Neural progenitor cell (in vitro differentiated cells): ENCODE measurements at regions not wholly inside any gene's neighbourhood (a gene's known extent, or its start where the extent isn't known, plus 50 kb on each side); places are given as distances from the start of the nearest gene placed in this dataset.

Source experiments
- DNase-seq: peaks from one replicate; pipeline ENCODE4 v3.0.0-alpha.2; 2016; ENCODE audit warnings: low spot score
- H2AFZ ChIP-seq: fragments of 200-600 bp; sonication (generic); replicated peaks from 2 replicates; pipeline ENCODE4 v1.6.1; 2016; ENCODE audit warnings: antibody characterized with exemption
- H3F3A ChIP-seq: fragments of 200-600 bp; sonication (generic); 2 replicates; pipeline ENCODE4 v1.6.1; 2016; ENCODE audit warnings: antibody characterized with exemption, low read depth
- H3K27ac ChIP-seq: fragments of 200-600 bp; sonication (generic); 2 replicates; pipeline ENCODE4 v1.5.1; 2016; ENCODE audit warnings: mild to moderate bottlenecking
- H3K27me3 ChIP-seq: fragments of 200-600 bp; sonication (generic); 2 replicates; pipeline ENCODE4 v1.6.1; 2016; ENCODE audit warnings: mild to moderate bottlenecking, moderate library complexity
- H3K36me3 ChIP-seq: fragments of 200-600 bp; sonication (generic); 2 replicates; pipeline ENCODE4 v1.5.1; 2016
- H3K4me1 ChIP-seq: fragments of 200-600 bp; sonication (generic); 2 replicates; pipeline ENCODE4 v1.6.1; 2016; ENCODE audit warnings: mixed run types
- H3K4me2 ChIP-seq: fragments of 200-600 bp; sonication (generic); 2 replicates; pipeline ENCODE4 v1.6.1; 2016
- H3K4me3 ChIP-seq: fragments of 200-600 bp; sonication (generic); 2 replicates; pipeline ENCODE4 v1.5.1; 2016
- H3K79me2 ChIP-seq: fragments of 200-600 bp; sonication (generic); 2 replicates; pipeline ENCODE4 v1.6.1; 2016; ENCODE audit warnings: low read depth
- H3K9ac ChIP-seq: fragments of 200-600 bp; sonication (generic); 2 replicates; pipeline ENCODE4 v1.6.1; 2016
- H3K9me3 ChIP-seq: fragments of 200-600 bp; sonication (generic); 2 replicates; pipeline ENCODE4 v1.5.1; 2016; ENCODE audit warnings: low read depth
- H4K20me1 ChIP-seq: fragments of 200-600 bp; sonication (generic); 2 replicates; pipeline ENCODE4 v1.6.1; 2016; ENCODE audit warnings: low read depth
- H3K27ac Mint-ChIP-seq: 3 replicates; pipeline ENCODE4 v1.8.0; 2021; ENCODE audit warnings: mixed read lengths
- H3K27me3 Mint-ChIP-seq: 2 replicates; pipeline ENCODE4 v1.8.0; 2022; ENCODE audit warnings: low read depth, mild to moderate bottlenecking, inconsistent platforms, moderate library complexity, mixed read lengths; ENCODE audit not compliant: insufficient read depth
- H3K36me3 Mint-ChIP-seq: 3 replicates; pipeline ENCODE4 v1.8.0; 2021; ENCODE audit warnings: mixed read lengths
- H3K4me1 Mint-ChIP-seq: 3 replicates; pipeline ENCODE4 v1.8.0; 2021; ENCODE audit warnings: mixed read lengths
- H3K4me3 Mint-ChIP-seq: 3 replicates; pipeline ENCODE4 v1.8.0; 2021; ENCODE audit warnings: mild to moderate bottlenecking, moderate library complexity, mixed read lengths
- H3K9me3 Mint-ChIP-seq: 3 replicates; pipeline ENCODE4 v1.8.0; 2020; ENCODE audit warnings: mixed read lengths
- EZH2 ChIP-seq: fragments of 200-600 bp; sonication (generic); IDR thresholded peaks from 2 replicates; pipeline ENCODE4 v1.6.1; 2017; ENCODE audit warnings: antibody characterized with exemption, mild to moderate bottlenecking, moderate library complexity
- EZH2phosphoT487 ChIP-seq: fragments of 200-600 bp; sonication (generic); IDR thresholded peaks from 2 replicates; pipeline ENCODE4 v1.6.1; 2017; ENCODE audit warnings: antibody characterized with exemption
- TF ChIP-seq, protein P1 (sequence below): fragments of 200-600 bp; sonication (generic); IDR thresholded peaks from 2 replicates; pipeline ENCODE4 v1.5.1; 2017; ENCODE audit warnings: antibody characterized with exemption, mild to moderate bottlenecking

DNA sequence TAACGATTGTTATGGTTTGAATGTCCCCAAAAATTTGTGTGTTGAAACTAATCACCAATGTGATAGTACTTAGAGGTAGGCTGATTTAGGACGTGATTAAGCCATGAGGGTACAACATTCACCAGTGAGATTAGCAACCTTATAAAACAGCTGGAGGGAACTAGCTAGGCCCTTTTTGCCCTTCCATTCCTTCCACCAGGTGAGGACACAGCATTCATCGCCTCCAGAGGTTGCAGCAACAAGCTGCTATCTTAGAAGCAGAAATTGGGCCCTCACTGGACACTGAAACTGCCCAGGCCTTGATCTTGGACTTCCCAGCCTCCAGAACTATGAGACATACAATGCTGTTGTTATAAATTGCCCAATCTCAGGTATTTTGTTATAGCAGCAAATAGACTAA lies 340.7 kb upstream of the JARID2 start:
- H3K27me3 Mint-ChIP-seq = peaks cover 2% of the 10 kb centered on the region
- Histone ChIP-seq H3K9me3 (no peaks in the 10 kb centered on the region), H4K20me1 (no peaks in the 10 kb centered on the region), H3F3A (no peaks in the 10 kb centered on the region), H3K4me2 (no peak overlapping the region), H3K4me1 (no peaks in the 10 kb centered on the region), H3K9ac (no peak overlapping the region), H3K27me3 (no peaks in the 10 kb centered on the region), H3K79me2 (no peaks in the 10 kb centered on the region), H3K36me3 (no peaks in the 10 kb centered on the region), H3K4me3 (no peak overlapping the region), H3K27ac (no peak overlapping the region), H2AFZ (no peak overlapping the region)
- TF ChIP-seq, protein P1, sequence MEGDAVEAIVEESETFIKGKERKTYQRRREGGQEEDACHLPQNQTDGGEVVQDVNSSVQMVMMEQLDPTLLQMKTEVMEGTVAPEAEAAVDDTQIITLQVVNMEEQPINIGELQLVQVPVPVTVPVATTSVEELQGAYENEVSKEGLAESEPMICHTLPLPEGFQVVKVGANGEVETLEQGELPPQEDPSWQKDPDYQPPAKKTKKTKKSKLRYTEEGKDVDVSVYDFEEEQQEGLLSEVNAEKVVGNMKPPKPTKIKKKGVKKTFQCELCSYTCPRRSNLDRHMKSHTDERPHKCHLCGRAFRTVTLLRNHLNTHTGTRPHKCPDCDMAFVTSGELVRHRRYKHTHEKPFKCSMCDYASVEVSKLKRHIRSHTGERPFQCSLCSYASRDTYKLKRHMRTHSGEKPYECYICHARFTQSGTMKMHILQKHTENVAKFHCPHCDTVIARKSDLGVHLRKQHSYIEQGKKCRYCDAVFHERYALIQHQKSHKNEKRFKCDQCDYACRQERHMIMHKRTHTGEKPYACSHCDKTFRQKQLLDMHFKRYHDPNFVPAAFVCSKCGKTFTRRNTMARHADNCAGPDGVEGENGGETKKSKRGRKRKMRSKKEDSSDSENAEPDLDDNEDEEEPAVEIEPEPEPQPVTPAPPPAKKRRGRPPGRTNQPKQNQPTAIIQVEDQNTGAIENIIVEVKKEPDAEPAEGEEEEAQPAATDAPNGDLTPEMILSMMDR = no peak
- TF ChIP-seq EZH2 (no peak), EZH2phosphoT487 (no peak)
- H3K27ac Mint-ChIP-seq = no peak overlapping the region
- no peak for DNase-seq
- H3K4me3 Mint-ChIP-seq = no peak overlapping the region
- H3K4me1 Mint-ChIP-seq = no peaks in the 10 kb centered on the region
- H3K36me3 Mint-ChIP-seq = no peaks in the 10 kb centered on the region
- H3K9me3 Mint-ChIP-seq = peaks cover 7% of the 10 kb centered on the region

DNA sequence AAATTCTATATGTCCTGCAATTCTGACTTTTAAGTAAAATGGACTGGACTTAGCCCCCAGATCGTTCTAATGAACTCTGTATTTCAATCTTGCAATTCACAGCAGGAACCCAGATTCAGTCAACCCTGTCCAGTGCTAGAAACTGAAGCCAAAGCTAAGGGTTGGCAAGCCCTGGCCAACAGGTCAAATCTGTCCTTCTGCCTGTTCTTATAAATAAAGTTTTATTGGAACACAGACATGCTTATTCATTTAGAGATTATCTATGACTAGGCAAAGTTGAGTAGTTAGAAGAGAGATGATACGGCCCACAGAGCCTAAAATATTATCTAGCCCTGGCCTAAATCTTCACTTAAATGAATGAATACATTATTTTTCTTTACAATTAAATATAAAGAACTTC lies 339.2 kb upstream of the JARID2 start:
- Histone ChIP-seq H2AFZ (no peak overlapping the region), H3K27ac (no peak overlapping the region), H3K27me3 (no peaks in the 10 kb centered on the region), H4K20me1 (no peaks in the 10 kb centered on the region), H3K4me2 (no peak overlapping the region), H3K79me2 (no peaks in the 10 kb centered on the region), H3K9ac (no peak overlapping the region), H3K4me1 (peaks cover 2% of the 10 kb centered on the region), H3K4me3 (no peak overlapping the region), H3K36me3 (no peaks in the 10 kb centered on the region), H3F3A (no peaks in the 10 kb centered on the region), H3K9me3 (no peaks in the 10 kb centered on the region)
- no peak for DNase-seq
- Mint-ChIP-seq H3K27ac (no peak overlapping the region), H3K9me3 (no peaks in the 10 kb centered on the region), H3K36me3 (no peaks in the 10 kb centered on the region), H3K4me3 (no peak overlapping the region), H3K4me1 (no peaks in the 10 kb centered on the region), H3K27me3 (peaks cover 2% of the 10 kb centered on the region)
- TF ChIP-seq EZH2 (no peak), EZH2phosphoT487 (no peak)
- TF ChIP-seq, protein P1 = no peak

DNA sequence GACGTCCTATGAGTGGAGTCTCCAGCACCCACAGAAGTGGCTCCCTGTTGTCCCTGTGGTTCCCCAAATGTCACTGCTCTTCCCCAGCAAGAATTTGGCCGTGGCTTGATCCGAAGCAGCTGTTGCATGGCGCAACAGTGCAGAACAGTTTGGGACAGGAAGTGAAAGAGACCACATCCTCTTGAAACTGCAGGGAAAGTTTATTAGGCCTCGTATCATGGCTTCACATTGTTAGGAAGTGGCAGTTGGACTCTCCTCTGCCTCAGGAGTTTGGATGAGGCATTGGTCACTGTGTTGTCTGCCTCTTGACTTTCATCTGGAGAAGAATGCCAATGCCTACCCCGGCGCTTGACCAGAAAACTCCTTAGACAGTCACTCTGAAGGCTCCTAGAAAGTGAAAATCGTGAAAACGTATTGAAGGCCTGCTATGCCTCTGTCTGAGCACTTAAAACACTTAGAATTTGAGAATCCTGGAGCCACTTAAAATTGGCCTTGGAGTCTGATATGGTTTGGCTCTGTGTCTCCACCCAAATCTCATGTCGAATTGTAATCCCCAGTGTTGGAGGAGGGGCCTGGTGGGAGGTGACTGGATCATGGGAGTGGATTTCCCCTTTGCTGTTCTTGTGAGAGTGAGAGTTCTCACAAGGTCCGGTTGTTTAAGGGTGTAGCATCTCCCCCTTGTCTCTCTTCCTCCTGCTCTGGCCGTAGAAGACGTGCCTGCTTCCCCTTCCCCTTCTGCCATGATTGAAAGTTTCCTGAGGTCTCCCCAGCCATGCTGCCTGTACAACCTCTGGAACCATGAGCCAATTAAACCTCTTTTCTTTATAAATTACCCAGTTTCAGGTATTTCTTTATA lies 334.9 kb upstream of the JARID2 start:
- no peaks in the 10 kb centered on the region for H3K9me3 ChIP-seq
- H3K36me3 Mint-ChIP-seq = no peaks in the 10 kb centered on the region
- peaks cover 5% of the 10 kb centered on the region for H3K4me1 Mint-ChIP-seq
- H3K4me1 ChIP-seq = peaks cover 25% of the 10 kb centered on the region
- no peak overlapping the region for H3K4me3 Mint-ChIP-seq
- H3K4me3 ChIP-seq = no peak overlapping the region
- no peak overlapping the region for H2AFZ ChIP-seq
- no peaks in the 10 kb centered on the region for H3F3A ChIP-seq
- H3K27ac ChIP-seq = no peak overlapping the region
- no peaks in the 10 kb centered on the region for H3K9me3 Mint-ChIP-seq
- H3K27ac Mint-ChIP-seq = peak overlapping the region; percentile 4
- no peaks in the 10 kb centered on the region for H3K27me3 ChIP-seq
- H3K79me2 ChIP-seq = no peaks in the 10 kb centered on the region
- H3K27me3 Mint-ChIP-seq = peaks cover 10% of the 10 kb centered on the region
- no peak for DNase-seq
- H3K9ac ChIP-seq = no peak overlapping the region
- H3K4me2 ChIP-seq = no peak overlapping the region
- H3K36me3 ChIP-seq = no peaks in the 10 kb centered on the region
- TF ChIP-seq EZH2 (no peak), EZH2phosphoT487 (no peak)
- TF ChIP-seq, protein P1 = no peak
- no peaks in the 10 kb centered on the region for H4K20me1 ChIP-seq
